GM06990 (cell line): ENCODE measurements at regions not wholly inside any gene's neighbourhood (a gene's known extent, or its start where the extent isn't known, plus 50 kb on each side); places are given as distances from the start of the nearest gene placed in this dataset.

Experiments used
- DNase-seq: peaks from one replicate; pipeline ENCODE4 v3.0.0-alpha.2; 2011; ENCODE audit not compliant: insufficient read length; ENCODE audit errors: extremely low read depth
- H3K27me3 ChIP-seq: replicated peaks from 2 replicates; pipeline ENCODE4 v1.6.0; 2011; ENCODE audit warnings: low read length; ENCODE audit not compliant: control insufficient read depth, insufficient read depth
- H3K36me3 ChIP-seq: 2 replicates; pipeline ENCODE4 v1.5.1; 2011; ENCODE audit warnings: low read length; ENCODE audit not compliant: control insufficient read depth, insufficient read depth
- H3K4me3 ChIP-seq: replicated peaks from 2 replicates; pipeline ENCODE4 v1.5.1; 2011; ENCODE audit warnings: low read depth, mild to moderate bottlenecking, control low read depth, low read length
- TF ChIP-seq, protein P1 (sequence below): IDR thresholded peaks from 2 replicates; pipeline ENCODE4 v1.5.1; 2011; ENCODE audit warnings: low read length, control low read depth, mild to moderate bottlenecking, inconsistent platforms; ENCODE audit not compliant: insufficient read depth, poor library complexity, severe bottlenecking

DNA sequence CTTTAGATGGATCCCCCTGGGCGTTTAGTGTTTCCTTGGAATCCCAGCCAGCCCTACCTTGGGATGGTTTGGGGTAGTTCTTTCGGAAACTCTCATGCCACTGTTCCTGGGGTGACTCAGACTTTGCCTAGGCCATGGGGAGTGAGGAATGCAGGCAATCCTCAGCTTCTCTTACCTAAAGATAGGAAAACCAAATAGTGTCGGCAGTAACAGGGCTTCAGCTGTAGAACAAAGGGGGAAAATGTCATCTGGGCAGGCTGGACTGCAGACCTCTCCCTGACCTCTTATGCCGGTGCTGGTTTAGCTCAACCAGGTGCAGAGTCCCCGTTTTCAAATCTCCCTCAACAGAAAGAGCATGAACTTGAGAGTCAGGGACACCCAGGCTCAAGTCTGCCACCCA, 252.1 kb downstream of the TSN start:
- H3K36me3 ChIP-seq = no peaks in the 10 kb centered on the region
- TF ChIP-seq, protein P1, sequence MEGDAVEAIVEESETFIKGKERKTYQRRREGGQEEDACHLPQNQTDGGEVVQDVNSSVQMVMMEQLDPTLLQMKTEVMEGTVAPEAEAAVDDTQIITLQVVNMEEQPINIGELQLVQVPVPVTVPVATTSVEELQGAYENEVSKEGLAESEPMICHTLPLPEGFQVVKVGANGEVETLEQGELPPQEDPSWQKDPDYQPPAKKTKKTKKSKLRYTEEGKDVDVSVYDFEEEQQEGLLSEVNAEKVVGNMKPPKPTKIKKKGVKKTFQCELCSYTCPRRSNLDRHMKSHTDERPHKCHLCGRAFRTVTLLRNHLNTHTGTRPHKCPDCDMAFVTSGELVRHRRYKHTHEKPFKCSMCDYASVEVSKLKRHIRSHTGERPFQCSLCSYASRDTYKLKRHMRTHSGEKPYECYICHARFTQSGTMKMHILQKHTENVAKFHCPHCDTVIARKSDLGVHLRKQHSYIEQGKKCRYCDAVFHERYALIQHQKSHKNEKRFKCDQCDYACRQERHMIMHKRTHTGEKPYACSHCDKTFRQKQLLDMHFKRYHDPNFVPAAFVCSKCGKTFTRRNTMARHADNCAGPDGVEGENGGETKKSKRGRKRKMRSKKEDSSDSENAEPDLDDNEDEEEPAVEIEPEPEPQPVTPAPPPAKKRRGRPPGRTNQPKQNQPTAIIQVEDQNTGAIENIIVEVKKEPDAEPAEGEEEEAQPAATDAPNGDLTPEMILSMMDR = no peak
- H3K27me3 ChIP-seq = no peaks in the 10 kb centered on the region
- no peak for DNase-seq
- H3K4me3 ChIP-seq = no peak overlapping the region

DNA sequence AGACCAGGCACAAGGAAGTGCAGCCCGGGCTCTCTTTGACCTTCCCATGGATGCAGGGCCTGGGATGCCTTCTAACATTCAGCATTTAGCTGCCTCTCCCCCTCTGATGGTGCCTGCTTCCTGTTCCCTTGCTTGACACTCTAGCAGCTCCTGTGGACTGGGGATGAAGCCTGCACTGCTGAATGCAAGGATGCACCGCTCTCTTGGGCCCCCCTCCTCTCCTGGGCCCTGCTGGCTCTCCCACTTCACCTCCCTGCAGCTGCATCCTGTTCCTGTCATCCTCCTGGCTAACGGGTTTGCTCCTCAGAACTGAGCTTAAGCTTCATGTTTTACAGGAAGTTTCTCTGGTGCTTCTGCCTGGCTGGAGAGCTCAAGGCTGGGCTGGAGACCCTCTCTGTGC, 254.1 kb downstream of the TSN start:
- no peak overlapping the region for H3K4me3 ChIP-seq
- no peaks in the 10 kb centered on the region for H3K27me3 ChIP-seq
- no peak for DNase-seq
- TF ChIP-seq, protein P1 = no peak
- no peaks in the 10 kb centered on the region for H3K36me3 ChIP-seq

DNA sequence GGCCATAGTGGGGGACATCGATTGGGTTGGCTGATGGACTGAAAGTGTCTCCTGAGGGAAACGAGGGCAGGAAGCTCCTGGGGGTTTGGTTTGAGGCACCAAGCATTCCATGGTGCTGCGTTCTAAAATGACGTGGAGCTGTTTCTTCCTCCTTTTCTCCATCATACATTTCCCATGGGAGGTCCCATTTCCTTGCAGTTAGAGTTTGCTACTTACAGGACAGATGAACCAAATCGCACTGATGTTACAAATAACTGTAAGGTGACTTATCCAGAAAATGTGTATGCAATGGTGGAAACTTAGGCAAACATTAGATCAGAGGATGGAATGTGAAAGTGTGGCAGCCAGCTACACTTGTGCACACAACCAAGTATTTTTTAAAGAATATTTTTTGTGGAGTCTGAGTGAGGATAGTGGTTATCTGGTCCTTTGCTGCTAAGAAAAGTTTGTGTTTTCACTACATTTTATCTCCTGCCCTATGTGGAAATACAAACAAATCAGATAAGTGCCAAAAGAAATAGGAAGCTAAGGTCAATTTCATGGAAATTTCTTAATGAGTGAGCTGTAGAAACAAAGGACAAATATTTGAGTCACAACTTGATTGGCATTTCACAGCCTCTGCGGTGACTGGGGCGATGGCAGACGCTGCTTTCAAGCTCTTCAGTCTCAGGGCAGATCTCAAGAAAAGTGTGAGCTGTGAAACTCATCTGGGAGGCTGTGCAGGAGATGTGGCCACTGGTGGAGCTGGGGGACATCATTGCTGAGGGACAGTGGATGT, 256.2 kb downstream of the TSN start:
- no peak for DNase-seq
- TF ChIP-seq, protein P1 = no peak
- Histone ChIP-seq H3K36me3 (no peaks in the 10 kb centered on the region), H3K4me3 (no peak overlapping the region), H3K27me3 (no peaks in the 10 kb centered on the region)

DNA sequence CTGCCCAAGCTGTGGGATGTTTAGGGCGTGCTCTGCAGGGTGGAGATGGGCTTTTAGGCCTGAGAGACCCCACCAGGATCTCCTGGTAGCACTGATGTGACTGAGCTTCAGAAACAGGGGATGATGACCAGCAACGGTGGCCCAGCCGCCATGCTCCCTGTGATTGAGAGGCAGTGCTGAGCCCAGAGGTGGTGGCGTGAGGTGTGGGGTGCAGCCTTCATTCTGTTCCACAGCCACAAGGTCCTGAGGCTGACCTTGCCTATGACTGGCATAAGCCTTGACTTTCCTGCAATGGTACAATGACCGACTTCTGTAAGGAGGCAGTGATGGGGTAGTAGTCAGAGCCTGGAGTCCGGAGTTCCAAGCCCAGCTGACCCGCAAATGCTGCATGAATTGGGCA, 263.3 kb downstream of the TSN start:
- DNase-seq = no peak
- TF ChIP-seq, protein P1 = no peak
- Histone ChIP-seq H3K36me3 (no peaks in the 10 kb centered on the region), H3K4me3 (no peak overlapping the region), H3K27me3 (no peaks in the 10 kb centered on the region)

DNA sequence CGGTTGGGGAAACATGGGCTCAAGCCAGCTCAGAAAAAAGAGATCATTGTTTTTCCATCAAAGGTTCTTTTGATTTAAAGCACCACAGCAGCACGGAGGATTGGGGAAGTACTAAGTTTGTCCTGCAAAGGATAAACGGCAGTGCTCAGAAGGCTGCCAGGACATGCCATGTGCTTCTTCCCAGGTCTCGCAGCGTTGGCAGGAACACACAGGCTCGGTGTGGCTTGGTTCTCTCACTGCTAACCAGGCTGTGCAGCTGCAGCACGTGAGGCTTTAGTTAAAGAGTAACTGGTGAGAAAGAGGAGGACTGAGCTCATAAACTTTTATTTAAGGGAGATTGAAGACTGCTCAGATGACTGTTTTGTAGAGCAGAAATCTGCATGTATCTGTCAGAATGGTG, 264.3 kb downstream of the TSN start:
- H3K27me3 ChIP-seq = no peaks in the 10 kb centered on the region
- no peaks in the 10 kb centered on the region for H3K36me3 ChIP-seq
- no peak overlapping the region for H3K4me3 ChIP-seq
- TF ChIP-seq, protein P1 = no peak
- DNase-seq = no peak

DNA sequence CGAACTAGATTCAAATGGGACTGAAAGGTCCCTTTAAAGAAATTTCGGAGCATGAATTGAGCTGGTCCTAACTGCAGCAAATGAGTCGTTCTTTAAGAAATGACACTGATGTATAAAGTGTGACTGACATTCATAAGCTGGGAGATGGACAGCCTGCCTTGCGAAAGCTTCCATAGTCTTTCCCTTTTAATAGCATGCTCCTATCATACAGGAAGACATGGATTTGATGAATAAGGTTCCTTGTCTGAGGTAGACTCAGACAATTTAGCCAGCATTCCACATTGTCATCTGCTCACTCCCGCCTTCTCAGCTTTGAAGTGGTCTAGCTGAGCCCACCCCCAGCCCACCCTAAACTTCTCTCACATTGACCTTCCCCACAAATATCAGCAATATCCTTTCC, 264.9 kb downstream of the TSN start:
- DNase-seq = no peak
- TF ChIP-seq, protein P1 = no peak
- Histone ChIP-seq H3K36me3 (no peaks in the 10 kb centered on the region), H3K4me3 (no peak overlapping the region), H3K27me3 (no peaks in the 10 kb centered on the region)
